ENCODE measurements at regions not wholly inside any gene's neighbourhood (a gene's known extent, or its start where the extent isn't known, plus 50 kb on each side); places are given as distances from the start of the nearest gene placed in this dataset.

DNA sequence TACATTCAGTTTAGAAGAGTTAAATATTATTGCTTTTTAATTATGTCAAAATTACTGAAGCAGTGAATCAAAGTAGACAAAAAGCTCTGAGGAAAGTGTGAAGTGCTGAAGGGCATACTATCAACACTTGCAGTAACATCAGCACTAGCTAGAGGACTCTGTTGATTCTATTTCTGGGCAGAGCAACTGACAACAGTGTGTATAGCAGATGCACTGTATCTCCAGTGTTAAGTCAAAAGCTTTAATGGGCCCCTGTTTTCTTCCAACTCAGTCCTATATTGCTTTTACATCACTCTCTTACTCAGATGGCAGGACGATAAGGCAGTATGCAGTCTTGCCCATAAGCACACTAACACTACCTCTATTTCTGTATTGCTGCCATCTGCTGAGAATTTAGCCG, 435.2 kb upstream of the AMOT start:
- no peak overlapping the region for H3K27ac ChIP-seq
- H3K4me3 ChIP-seq, result no peak overlapping the region
- TF ChIP-seq EP300 (IDR thresholded peaks at IDR 0.05; ENCODE audit: low read depth) (no peak), POLR2AphosphoS5 (IDR thresholded peaks at IDR 0.05) (no peak), POLR2A (IDR thresholded peaks at IDR 0.05) (no peak)
- TF ChIP-seq, protein P1, sequence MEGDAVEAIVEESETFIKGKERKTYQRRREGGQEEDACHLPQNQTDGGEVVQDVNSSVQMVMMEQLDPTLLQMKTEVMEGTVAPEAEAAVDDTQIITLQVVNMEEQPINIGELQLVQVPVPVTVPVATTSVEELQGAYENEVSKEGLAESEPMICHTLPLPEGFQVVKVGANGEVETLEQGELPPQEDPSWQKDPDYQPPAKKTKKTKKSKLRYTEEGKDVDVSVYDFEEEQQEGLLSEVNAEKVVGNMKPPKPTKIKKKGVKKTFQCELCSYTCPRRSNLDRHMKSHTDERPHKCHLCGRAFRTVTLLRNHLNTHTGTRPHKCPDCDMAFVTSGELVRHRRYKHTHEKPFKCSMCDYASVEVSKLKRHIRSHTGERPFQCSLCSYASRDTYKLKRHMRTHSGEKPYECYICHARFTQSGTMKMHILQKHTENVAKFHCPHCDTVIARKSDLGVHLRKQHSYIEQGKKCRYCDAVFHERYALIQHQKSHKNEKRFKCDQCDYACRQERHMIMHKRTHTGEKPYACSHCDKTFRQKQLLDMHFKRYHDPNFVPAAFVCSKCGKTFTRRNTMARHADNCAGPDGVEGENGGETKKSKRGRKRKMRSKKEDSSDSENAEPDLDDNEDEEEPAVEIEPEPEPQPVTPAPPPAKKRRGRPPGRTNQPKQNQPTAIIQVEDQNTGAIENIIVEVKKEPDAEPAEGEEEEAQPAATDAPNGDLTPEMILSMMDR (IDR thresholded peaks at IDR 0.05), result no peak
- no peaks in the 10 kb centered on the region for H3K27me3 ChIP-seq
- no peaks in the 10 kb centered on the region for H3K9me3 ChIP-seq
- WGBS, 2 donors (ENCODE audit: low coverage in 1 of 2), result 86% methylated on average over 2 of the region's 2 CpGs; no CpG with 5 or more reads in 1 of the 2 donors
- no peaks in the 10 kb centered on the region for H3K36me3 ChIP-seq
- no peaks in the 10 kb centered on the region for H3K4me1 ChIP-seq
- in situ Hi-C loops (cut with MboI; ENCODE audit: low pct_ligation_motif_present in 1 of 4, low pct_unique_long_range_greater_than_20kb in 1 of 4, low sequenced_read_pairs in 3 of 4), result no loop called here
- no peak for DNase-seq
- intact Hi-C loops (cut with DNase I; ENCODE audit: low total_unique reads), result no loop called here

DNA sequence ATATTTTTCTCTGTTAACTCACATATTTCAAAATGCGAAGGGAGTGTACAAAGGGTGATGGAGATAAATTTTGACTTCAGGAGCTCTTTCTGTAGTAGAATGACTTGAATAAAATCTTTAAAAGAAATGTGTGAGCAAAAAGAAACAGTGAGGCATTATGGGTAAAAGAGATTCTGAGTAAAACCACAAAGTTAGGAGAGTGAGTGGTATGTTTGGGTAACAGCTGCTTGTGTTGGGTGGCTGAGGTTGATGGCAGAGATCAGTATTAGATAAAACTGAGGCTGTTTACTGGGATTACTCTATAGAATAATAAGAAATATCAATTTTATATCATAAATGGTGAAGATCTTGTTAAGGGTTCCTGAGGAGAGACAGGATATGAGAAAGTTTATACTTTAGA, 434.2 kb upstream of the AMOT start:
- no peaks in the 10 kb centered on the region for H3K4me1 ChIP-seq
- intact Hi-C loops (cut with DNase I; ENCODE audit: low total_unique reads), result no loop called here
- H3K4me3 ChIP-seq, result no peak overlapping the region
- H3K36me3 ChIP-seq, result no peaks in the 10 kb centered on the region
- TF ChIP-seq POLR2A (IDR thresholded peaks at IDR 0.05), result no peak
- no peak for TF ChIP-seq EP300 (IDR thresholded peaks at IDR 0.05; ENCODE audit: low read depth)
- no peaks in the 10 kb centered on the region for H3K27me3 ChIP-seq
- in situ Hi-C loops (cut with MboI; ENCODE audit: low pct_ligation_motif_present in 1 of 4, low pct_unique_long_range_greater_than_20kb in 1 of 4, low sequenced_read_pairs in 3 of 4), result no loop called here
- DNase-seq, result no peak
- no peak overlapping the region for H3K27ac ChIP-seq
- no peaks in the 10 kb centered on the region for H3K9me3 ChIP-seq
- 94% methylated on average over 1 of the region's 1 CpG; no CpG with 5 or more reads in 1 of the 2 donors for WGBS, 2 donors (ENCODE audit: low coverage in 1 of 2)

DNA sequence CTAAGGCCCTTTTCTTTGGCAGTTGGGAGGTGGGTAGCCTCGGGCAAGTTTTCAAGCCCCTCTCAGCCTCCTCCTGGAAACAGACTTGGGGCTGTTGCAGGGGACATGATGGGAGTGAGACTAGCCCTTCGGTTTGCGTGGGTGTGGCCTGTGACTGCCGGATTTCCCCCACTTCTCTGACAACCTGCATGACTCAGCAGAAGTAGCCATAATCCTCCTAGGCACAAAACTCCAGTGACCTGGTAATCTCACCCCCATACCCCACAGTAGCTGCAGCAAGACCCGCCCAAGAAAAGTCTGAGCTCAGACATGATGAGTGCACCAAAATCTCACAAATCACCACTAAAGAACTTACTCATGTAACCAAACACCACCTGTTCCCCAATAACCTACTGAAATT, 433.7 kb upstream of the AMOT start:
- intact Hi-C loops (cut with DNase I; ENCODE audit: low total_unique reads), result no loop called here
- H3K4me3 ChIP-seq, result no peak overlapping the region
- H3K27me3 ChIP-seq, result no peaks in the 10 kb centered on the region
- 60% methylated on average over 5 of the region's 5 CpGs; no CpG with 5 or more reads in 1 of the 2 donors for WGBS, 2 donors (ENCODE audit: low coverage in 1 of 2)
- DNase-seq, result no peak
- no peaks in the 10 kb centered on the region for H3K4me1 ChIP-seq
- TF ChIP-seq, protein P1 (IDR thresholded peaks at IDR 0.05), result no peak
- TF ChIP-seq POLR2AphosphoS5 (IDR thresholded peaks at IDR 0.05) (no peak), EP300 (IDR thresholded peaks at IDR 0.05; ENCODE audit: low read depth) (no peak), POLR2A (IDR thresholded peaks at IDR 0.05) (no peak)
- H3K9me3 ChIP-seq, result no peaks in the 10 kb centered on the region
- no peaks in the 10 kb centered on the region for H3K36me3 ChIP-seq
- H3K27ac ChIP-seq, result no peak overlapping the region
- in situ Hi-C loops (cut with MboI; ENCODE audit: low pct_ligation_motif_present in 1 of 4, low pct_unique_long_range_greater_than_20kb in 1 of 4, low sequenced_read_pairs in 3 of 4), result no loop called here

DNA sequence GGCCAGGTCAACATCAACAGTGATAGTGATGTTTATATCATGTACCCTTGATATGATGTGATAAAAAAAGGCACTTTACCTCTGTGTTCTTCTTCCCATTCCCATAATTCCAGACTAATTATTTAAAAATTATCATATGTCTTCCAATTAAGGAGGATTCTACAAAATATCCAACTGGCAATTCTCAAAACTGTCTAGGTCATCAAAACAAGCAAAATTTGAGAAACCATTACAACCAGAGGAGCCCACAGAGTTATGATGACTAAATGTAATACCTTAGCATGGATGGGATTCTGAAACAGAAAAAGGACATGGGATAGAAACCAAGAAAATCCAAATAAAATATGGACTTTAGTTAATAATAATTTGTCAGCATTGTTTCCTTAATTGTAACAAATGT, 428.6 kb upstream of the AMOT start:
- Histone ChIP-seq H3K4me3 (no peak overlapping the region), H3K27ac (no peak overlapping the region), H3K27me3 (no peaks in the 10 kb centered on the region), H3K4me1 (no peaks in the 10 kb centered on the region), H3K9me3 (no peaks in the 10 kb centered on the region), H3K36me3 (no peaks in the 10 kb centered on the region)
- TF ChIP-seq EP300 (IDR thresholded peaks at IDR 0.05; ENCODE audit: low read depth) (no peak), POLR2AphosphoS5 (IDR thresholded peaks at IDR 0.05) (no peak)
- intact Hi-C loops (cut with DNase I; ENCODE audit: low total_unique reads) (no loop called here), in situ Hi-C loops (cut with MboI; ENCODE audit: low pct_ligation_motif_present in 1 of 4, low pct_unique_long_range_greater_than_20kb in 1 of 4, low sequenced_read_pairs in 3 of 4) (no loop called here)
- DNase-seq, result no peak

DNA sequence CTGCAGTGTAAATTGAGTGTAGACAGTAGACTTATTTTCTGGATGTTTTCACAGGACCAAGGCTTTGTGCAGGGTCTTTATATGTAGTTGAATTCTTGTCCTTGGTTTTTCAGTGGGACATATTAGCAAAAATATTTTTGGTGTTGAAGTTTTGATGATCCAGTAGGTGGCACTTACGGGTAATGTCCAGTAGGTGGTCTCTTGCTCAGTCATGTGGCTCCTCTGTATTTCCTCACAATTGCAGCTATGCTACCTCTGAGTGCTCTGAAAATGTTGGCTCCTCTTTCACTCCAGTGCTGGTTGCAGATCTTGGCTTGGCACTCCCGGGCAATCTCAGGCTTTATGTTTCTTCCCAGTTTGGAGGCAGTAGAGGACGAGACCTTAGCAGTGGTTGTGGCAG, 419.8 kb upstream of the AMOT start:
- TF ChIP-seq POLR2AphosphoS5 (IDR thresholded peaks at IDR 0.05), result no peak
- no peak for TF ChIP-seq POLR2A (IDR thresholded peaks at IDR 0.05)
- TF ChIP-seq EP300 (IDR thresholded peaks at IDR 0.05; ENCODE audit: low read depth), result no peak
- TF ChIP-seq, protein P1 (IDR thresholded peaks at IDR 0.05), result no peak
- Histone ChIP-seq H3K36me3 (no peaks in the 10 kb centered on the region), H3K27ac (no peak overlapping the region), H3K4me1 (no peaks in the 10 kb centered on the region), H3K4me3 (no peak overlapping the region), H3K27me3 (no peaks in the 10 kb centered on the region), H3K9me3 (no peaks in the 10 kb centered on the region)
- 51% methylated on average over 3 of the region's 3 CpGs; no CpG with 5 or more reads in 1 of the 2 donors for WGBS, 2 donors (ENCODE audit: low coverage in 1 of 2)
- in situ Hi-C loops (cut with MboI; ENCODE audit: low pct_ligation_motif_present in 1 of 4, low pct_unique_long_range_greater_than_20kb in 1 of 4, low sequenced_read_pairs in 3 of 4) (no loop called here), intact Hi-C loops (cut with DNase I; ENCODE audit: low total_unique reads) (loop anchor here (2.0 kb wide), 1 partner anchor 48 kb away; no protein-coding TSS in a partner anchor)
- no peak for DNase-seq
